Esophagus squamous epithelium (tissue), 4 donors: ENCODE measurements at regions not wholly inside any gene's neighbourhood (a gene's known extent, or its start where the extent isn't known, plus 50 kb on each side); places are given as distances from the start of the nearest gene placed in this dataset.

ENCODE experiments used
- POLR2A ChIP-seq, 4 donors: fragments of 450-650 bp; IDR thresholded peaks; one replicate each; pipeline ENCODE4 v1.6.1; 2017; ENCODE audit warnings: antibody characterized with exemption in 4 of 4, mild to moderate bottlenecking in 4 of 4, moderate library complexity in 3 of 4
- TF ChIP-seq, protein P1 (sequence below), 6 experiments: fragments of 450-650 bp in 4 of 6; fragments of 200-600 bp in 2 of 6; sonication (generic) in 2 of 6; IDR thresholded peaks; one replicate each; pipeline ENCODE4 v1.5.1; 2016 to 2019; ENCODE audit warnings: antibody characterized with exemption in 6 of 6, mild to moderate bottlenecking in 4 of 6, moderate library complexity in 4 of 6

DNA sequence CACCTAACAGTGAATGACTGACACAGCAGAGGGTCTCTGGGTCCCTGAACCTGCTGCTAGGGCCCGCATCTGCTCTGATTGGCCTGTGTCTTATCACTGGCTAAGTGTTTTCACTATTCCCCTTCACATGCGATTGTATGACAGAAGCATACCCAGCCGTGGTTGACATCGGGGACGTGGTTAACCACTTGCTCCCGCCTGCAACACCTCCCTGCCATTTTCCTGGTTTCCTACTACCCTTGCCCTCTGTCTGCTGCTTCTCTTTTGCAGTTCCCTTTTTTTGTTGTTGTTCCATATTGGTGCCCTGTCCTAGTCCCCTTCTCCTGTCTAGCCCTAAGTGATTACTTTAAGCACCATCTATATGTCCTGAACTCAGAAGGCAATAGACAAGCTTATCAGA is 177.0 kb downstream of the RGS9 start:
- TF ChIP-seq, protein P1, sequence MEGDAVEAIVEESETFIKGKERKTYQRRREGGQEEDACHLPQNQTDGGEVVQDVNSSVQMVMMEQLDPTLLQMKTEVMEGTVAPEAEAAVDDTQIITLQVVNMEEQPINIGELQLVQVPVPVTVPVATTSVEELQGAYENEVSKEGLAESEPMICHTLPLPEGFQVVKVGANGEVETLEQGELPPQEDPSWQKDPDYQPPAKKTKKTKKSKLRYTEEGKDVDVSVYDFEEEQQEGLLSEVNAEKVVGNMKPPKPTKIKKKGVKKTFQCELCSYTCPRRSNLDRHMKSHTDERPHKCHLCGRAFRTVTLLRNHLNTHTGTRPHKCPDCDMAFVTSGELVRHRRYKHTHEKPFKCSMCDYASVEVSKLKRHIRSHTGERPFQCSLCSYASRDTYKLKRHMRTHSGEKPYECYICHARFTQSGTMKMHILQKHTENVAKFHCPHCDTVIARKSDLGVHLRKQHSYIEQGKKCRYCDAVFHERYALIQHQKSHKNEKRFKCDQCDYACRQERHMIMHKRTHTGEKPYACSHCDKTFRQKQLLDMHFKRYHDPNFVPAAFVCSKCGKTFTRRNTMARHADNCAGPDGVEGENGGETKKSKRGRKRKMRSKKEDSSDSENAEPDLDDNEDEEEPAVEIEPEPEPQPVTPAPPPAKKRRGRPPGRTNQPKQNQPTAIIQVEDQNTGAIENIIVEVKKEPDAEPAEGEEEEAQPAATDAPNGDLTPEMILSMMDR (IDR thresholded peaks at IDR 0.05) = no peak
- no peak for TF ChIP-seq POLR2A (IDR thresholded peaks at IDR 0.05)
